ENCODE measurements at regions not wholly inside any gene's neighbourhood (a gene's known extent, or its start where the extent isn't known, plus 50 kb on each side); places are given as distances from the start of the nearest gene placed in this dataset.

DNA sequence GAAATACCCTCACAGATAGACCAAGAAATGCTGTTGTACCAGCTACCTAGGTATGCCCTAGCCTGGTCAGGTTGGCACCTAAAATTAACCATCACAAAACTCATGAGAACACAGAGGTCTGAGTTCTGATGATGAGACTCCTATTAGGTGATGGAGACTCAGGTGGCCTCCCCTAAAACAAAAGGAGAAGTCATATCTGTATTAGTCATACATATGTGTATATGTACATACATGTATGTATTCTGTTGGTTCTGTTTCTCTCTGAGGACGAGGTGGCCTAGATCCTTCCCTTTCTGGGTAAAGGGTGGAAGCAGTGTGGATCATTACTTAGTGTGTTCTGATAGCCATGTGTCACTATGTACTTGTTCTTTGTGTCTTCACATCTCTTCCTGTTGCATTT is 207.2 kb upstream of the PRSS1 start:
- H3K9me3 ChIP-seq = no peaks in the 10 kb centered on the region
- 43 to 62% methylated on average over 1 of the region's 1 CpG for WGBS, 2 donors
- no peaks in the 10 kb centered on the region for H3K36me3 ChIP-seq
- H3K4me3 ChIP-seq = no peak overlapping the region
- H3K27ac ChIP-seq = no peak overlapping the region
- H3K27me3 ChIP-seq = no peaks in the 10 kb centered on the region
- no peaks in the 10 kb centered on the region for H3K4me1 ChIP-seq
- intact Hi-C loops (cut with DNase I) = no loop called here
- no peak for TF ChIP-seq POLR2A (IDR thresholded peaks at IDR 0.05)
- no peak for TF ChIP-seq CTCF (IDR thresholded peaks at IDR 0.05)
- no peak for DNase-seq

DNA sequence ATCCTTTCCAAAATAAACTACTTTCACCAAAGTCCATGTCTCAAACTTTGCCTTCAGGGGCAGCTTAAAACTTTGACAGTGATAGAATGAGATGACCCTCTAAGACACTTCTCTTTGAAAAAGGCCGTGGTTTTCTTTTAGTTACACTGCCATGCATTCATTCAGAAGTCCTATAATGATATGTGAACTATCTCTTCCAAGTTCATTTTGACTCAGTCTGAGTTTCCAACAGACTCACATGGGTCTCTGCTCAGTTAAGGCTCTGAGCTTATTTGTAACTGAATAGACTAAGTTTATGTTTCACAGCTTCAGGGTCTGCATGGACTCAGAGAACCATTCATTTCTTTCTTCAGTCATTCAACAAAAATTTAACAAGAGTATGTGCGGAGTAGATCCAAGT is 208.9 kb upstream of the PRSS1 start:
- H3K4me1 ChIP-seq = no peaks in the 10 kb centered on the region
- no peaks in the 10 kb centered on the region for H3K36me3 ChIP-seq
- H3K27ac ChIP-seq = no peak overlapping the region
- no peaks in the 10 kb centered on the region for H3K9me3 ChIP-seq
- H3K27me3 ChIP-seq = peaks cover 0 to 10% (median 0%) of the 10 kb centered on the region in 4 donors
- H3K4me3 ChIP-seq = no peak overlapping the region
- no peak for DNase-seq
- intact Hi-C loops (cut with DNase I) = no loop called here
- WGBS, 2 donors = 74 to 76% methylated on average over 2 of the region's 2 CpGs
- no peak for TF ChIP-seq CTCF (IDR thresholded peaks at IDR 0.05)
- no peak for TF ChIP-seq POLR2A (IDR thresholded peaks at IDR 0.05)

DNA sequence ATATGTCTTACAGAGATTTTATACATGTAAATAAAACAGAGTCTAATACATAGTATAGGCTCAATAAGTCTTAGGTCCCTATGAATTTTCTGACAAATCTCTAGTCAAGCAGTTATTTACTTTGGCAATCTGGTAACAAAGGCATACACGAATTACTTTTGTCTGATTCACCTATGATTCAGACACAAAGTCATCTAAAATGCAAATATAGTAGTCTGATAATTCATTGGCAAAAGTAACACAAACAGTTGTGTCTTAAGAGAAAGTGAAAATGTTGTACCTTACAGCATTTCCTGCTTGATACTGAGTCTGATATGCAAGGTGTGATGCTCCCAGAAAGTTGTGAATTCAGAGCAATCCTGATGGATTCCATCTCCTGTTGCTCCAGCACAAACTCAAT is 209.4 kb upstream of the PRSS1 start:
- Histone ChIP-seq H3K27ac (no peak overlapping the region), H3K27me3 (peaks cover 0 to 14% (median 0%) of the 10 kb centered on the region in 4 donors), H3K4me1 (no peaks in the 10 kb centered on the region), H3K4me3 (no peak overlapping the region), H3K9me3 (no peaks in the 10 kb centered on the region), H3K36me3 (no peaks in the 10 kb centered on the region)
- TF ChIP-seq POLR2A (IDR thresholded peaks at IDR 0.05) = no peak
- TF ChIP-seq CTCF (IDR thresholded peaks at IDR 0.05) = no peak
- 0 to 11% methylated on average over 1 of the region's 1 CpG for WGBS, 2 donors
- DNase-seq = no peak
- intact Hi-C loops (cut with DNase I) = no loop called here

DNA sequence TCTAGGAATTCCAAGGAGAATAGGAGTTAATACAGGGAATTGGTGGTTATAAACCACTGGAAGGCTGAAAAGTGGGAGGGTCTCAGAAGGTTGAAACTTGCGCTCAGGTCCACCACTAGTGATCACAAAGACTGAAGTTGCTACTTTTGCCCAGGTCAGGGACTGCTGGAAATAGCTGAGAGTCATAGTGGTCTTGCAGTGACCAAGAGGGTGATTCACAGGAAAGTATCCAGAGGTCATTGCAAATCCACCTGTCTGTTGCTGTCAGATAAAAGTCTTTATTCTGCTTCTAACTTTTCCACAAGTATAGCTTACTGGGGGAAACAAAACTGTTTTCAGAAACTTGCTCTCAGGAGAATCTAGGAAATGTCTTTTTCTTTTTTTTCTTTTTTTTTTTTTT is 211.5 kb upstream of the PRSS1 start:
- no peaks in the 10 kb centered on the region for H3K36me3 ChIP-seq
- intact Hi-C loops (cut with DNase I) = no loop called here
- H3K4me3 ChIP-seq = no peak overlapping the region
- peaks cover 0 to 16% (median 0%) of the 10 kb centered on the region in 4 donors for H3K27me3 ChIP-seq
- no peaks in the 10 kb centered on the region for H3K4me1 ChIP-seq
- H3K27ac ChIP-seq = no peak overlapping the region
- TF ChIP-seq CTCF (IDR thresholded peaks at IDR 0.05) (no peak), POLR2A (IDR thresholded peaks at IDR 0.05) (no peak)
- no peaks in the 10 kb centered on the region for H3K9me3 ChIP-seq
- DNase-seq = no peak
- WGBS, 2 donors = 90 to 92% methylated on average over 1 of the region's 1 CpG

DNA sequence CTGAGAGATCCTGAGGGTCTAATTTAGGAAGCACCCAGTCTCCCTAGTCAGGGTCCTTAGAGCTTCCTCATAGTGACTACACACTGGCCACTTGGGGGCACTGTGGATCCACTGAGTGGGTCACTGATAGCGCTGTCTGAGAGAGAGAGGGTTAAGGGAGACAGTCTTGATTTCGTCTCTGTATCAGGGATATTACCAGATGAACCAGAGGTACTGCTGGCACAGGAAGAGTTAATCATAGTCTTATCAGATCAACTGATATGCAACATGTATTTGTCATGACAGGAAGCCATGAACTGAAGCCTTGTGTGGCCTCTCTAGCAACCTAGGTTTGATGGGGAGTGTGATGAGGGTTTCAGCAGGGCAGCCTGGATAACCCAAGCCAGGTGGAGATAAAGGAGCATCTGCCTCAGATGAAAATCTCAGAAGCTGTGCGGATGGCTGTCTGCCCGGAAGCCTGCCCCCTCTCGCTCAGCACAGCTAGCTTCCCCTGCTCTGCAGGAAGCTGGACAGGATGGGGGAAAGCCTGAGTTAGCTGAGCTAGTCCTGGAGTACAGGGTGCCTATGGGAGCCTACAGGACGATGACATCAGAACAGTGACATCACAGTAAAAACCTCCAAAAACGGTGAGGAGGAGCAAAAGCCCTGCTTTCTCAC is 214.0 kb upstream of the PRSS1 start:
- DNase-seq = no peak
- TF ChIP-seq POLR2A (IDR thresholded peaks at IDR 0.05) = no peak
- peak in 5 of 6 experiments; percentile 55 to 79 (median 66) for TF ChIP-seq CTCF (IDR thresholded peaks at IDR 0.05)
- Histone ChIP-seq H3K4me1 (no peaks in the 10 kb centered on the region), H3K36me3 (no peaks in the 10 kb centered on the region), H3K27me3 (peaks cover 0 to 16% (median 0%) of the 10 kb centered on the region in 4 donors), H3K4me3 (no peak overlapping the region), H3K27ac (no peak overlapping the region), H3K9me3 (no peaks in the 10 kb centered on the region)
- intact Hi-C loops (cut with DNase I) = no loop called here
- 0% methylated on average over 3 of the region's 7 CpGs for WGBS, 2 donors
